GM18907 (cell line): ENCODE measurements at regions not wholly inside any gene's neighbourhood (a gene's known extent, or its start where the extent isn't known, plus 50 kb on each side); places are given as distances from the start of the nearest gene placed in this dataset.
"Not testable (repeated sequence)": the region's sequence is repeated elsewhere in the genome, so short reads cannot be mapped to it uniquely, and the experiment has no call there.

Experiments
- ATAC-seq: cut with Tn5 transposase; IDR thresholded peaks from one replicate; pipeline ENCODE4 v1.9.1; 2021; ENCODE audit warnings: mild to moderate bottlenecking, moderate library complexity; ENCODE audit not compliant: unreplicated experiment

DNA sequence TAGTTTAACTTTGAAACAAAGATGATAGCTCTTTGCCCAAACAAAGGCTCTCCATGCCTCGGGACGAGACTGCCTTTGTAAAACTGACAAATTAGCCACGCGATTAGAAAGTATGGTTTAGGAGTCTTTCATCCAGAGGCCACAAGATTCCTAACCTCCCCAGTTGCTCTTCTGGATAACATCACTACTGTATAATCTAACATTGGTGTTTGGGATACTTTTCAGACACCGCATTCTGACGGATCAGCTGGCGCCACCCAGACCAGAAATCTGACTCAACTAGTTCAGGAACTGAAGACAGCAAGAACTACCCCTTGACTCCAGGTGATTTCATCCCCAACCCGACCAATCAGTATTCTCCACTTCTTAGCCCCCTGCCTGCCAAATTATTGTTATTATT, 98.1 kb upstream of the TEX13D start:
- ATAC-seq, result no peak

DNA sequence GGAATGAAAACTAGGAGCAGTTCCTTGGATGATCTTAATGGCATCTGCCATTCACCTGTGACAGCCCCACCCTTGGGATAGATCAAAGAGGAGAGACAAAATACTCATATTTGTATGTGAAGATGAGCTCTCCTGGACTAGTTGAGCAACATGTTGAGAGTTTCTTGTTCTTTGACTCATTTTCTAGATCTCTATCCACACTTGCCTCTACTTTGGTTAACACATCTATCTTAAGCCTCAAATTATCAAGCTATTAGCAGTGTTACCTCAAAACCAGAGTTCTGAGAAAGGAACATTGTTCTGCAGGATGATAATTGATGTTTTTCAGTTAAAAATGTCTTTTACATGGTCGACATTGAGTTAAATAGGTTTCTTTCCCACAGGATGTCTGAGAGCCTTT, 94.2 kb upstream of the TEX13D start:
- no peak for ATAC-seq

- ATAC-seq, result peak; percentile 50
Measured at GRCh38 chrX:124239324-124239723, 93.1 kb upstream of the TEX13D start.

DNA sequence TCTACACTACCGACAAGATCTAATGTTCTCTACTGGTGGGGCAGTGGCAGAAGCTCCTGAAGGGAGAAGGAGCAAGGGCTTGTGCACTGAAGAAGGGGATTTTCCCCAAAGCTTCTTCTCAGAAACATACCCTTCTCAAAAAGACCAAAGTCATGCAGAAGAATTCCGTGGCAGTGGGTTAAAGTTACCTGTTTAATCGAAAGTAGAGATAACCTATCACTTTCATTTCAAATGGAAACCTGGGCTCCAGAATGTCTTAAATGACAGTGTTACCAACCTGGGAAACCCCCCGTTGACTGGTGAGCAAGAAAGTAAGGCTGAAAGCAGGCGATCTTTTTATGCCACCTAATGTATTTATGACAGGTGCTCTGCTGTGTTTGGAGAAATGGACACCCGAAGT, 92.5 kb upstream of the TEX13D start:
- ATAC-seq, result peak; percentile 93

DNA sequence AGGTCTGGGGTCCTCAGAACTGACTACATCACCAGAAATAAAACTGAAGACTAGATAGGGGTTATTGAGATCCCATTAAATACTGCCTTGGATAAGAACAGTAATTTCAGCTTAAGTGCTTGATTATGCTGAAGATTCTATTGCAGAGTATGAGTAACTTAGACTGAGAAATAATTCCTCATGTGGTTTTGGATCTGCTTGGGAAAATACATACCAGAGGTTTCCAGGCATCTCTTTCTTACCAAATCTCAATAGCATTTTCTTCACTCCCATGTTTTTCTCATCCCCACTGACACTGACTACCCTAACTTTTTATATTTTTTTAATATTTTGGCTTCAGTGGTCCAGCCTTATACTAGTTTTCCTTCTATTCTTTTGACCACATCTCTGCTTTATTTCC, 92.0 kb upstream of the TEX13D start:
- peak; percentile 10 for ATAC-seq

- no peak for ATAC-seq
Measured at GRCh38 chrX:124242131-124242530, 90.3 kb upstream of the TEX13D start.

DNA sequence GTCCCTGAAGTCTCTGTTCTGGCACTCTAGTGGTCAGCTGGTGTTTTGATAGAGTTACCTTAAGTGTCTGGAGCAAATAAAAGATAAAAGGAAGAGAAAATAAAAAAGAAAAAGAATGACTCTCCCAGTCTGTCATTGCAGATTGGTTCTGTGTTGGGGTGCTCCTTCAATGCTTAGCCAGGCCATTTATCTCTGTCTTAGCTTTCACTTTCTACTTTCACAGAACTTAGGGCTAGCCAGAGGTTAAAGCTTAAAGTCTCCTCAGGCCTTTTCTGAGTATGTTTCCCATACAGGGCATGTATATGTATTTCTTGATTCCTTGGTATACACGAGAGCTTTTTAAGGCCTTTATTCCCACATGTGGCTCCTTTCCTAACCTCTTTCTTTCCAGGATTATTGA, 83.1 kb upstream of the TEX13D start:
- peak; percentile 62 for ATAC-seq

- ATAC-seq, result no peak
Measured at GRCh38 chrX:124250835-124251437, 81.5 kb upstream of the TEX13D start.

GRCh38 chrX:124254611-124255010, 77.8 kb upstream of the TEX13D start:
- no peak for ATAC-seq

DNA sequence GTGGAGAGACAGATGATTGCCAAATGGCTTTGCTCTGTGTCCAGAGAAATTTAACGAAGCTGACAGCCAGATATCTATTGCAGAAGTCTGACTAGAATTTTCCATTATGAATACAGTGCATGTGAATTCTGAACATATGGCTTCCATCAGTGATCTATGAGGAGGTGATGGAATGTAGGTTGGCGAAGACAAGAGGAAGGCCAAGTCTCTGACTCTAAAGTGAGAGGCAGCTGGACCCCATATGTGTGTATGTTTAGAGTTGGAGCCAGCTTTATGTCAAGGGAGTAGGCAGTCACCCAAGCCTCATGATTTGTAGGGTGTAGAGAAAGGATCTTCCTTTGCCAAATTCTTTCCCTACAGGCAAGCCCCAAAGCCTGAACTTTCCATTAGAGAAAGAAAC, 76.2 kb upstream of the TEX13D start:
- ATAC-seq, result no peak

GRCh38 chrX:124256629-124257380, 75.7 kb upstream of the TEX13D start:
- ATAC-seq, result no peak

GRCh38 chrX:124257924-124258702, 74.3 kb upstream of the TEX13D start:
- no peak for ATAC-seq

GRCh38 chrX:124260845-124261244, 71.6 kb upstream of the TEX13D start:
- ATAC-seq, result no peak

GRCh38 chrX:124263743-124264142, 68.7 kb upstream of the TEX13D start:
- no peak for ATAC-seq

GRCh38 chrX:124268099-124268498, 64.4 kb upstream of the TEX13D start:
- ATAC-seq, result no peak

DNA sequence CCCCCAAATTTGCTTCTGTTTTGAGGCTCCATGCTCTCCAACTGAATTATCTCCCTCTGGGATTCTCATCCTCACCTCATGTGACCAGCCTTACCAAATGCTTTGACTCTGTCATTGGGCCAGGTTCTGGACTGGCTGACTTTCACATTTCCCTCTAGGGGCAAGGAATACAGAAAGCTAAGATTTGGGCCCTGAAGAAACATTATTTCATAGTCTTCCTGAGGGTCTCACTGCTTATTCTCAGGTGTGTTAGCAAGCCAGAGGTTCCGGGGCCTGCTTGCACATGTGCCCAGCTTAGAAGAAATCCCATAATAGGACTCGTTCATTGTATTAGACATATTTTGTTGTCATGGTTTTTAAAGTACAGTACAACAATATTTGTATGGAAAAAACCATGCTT, 62.6 kb upstream of the TEX13D start:
- no peak for ATAC-seq

DNA sequence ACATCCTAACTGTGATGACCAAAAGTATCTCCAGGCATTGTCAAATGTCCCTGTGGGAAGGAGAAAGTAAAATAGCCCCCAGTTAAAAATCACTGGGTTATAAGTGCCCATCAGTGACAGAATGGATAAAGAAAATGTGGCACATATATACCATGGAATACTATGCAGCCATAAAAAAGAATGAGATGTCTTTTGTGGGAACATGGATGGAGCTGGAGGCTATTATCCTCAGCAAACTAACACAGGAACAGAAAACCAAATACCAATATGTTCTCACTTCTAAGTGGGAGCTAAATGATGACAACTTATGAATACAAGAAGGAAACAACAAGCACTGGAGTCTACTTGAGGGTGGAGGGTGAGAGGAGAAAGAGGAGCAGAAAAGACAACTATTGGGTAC, 60.9 kb upstream of the TEX13D start:
- not testable (repeated sequence) for ATAC-seq

DNA sequence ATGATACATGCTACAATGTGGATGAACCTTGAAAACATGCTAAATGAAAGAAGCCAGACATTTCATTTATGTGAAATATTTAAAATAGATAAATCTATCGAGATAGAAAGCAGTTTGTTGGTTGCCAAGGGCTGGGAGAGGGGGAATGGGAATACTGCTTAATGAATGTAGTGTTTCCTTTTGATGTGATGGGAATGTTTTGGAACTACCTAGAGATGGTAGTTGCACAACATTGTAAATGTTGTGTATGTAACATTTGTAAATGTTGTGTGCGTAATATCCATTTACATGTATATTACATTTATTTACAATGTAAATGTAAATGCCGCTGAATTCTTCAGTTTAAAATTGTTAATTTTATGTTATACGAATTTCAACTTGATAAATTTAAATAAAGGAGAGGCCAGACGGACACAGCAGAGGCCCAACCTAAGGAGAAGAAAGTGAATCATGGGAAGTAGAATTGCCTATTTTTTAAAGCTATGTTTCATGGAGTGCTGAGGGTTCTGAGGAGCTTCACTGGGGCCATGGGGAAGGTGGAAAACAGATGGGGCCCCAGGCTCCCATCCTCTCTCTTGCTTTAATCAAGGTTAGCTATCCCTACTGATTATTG, 60.0 kb upstream of the TEX13D start:
- ATAC-seq, result no peak

GRCh38 chrX:124274438-124275181, 57.9 kb upstream of the TEX13D start:
- no peak for ATAC-seq

GRCh38 chrX:124275182-124275894, 57.1 kb upstream of the TEX13D start:
- ATAC-seq, result no peak
